Neutrophil (primary cell): ENCODE measurements at regions not wholly inside any gene's neighbourhood (a gene's known extent, or its start where the extent isn't known, plus 50 kb on each side); places are given as distances from the start of the nearest gene placed in this dataset.

Source experiments
- H3K27ac ChIP-seq: fragments of 200-600 bp; sonication (generic); 2 replicates; pipeline ENCODE4 v1.5.1; 2016; ENCODE audit warnings: mild to moderate bottlenecking, moderate library complexity
- H3K27me3 ChIP-seq: fragments of 200-600 bp; sonication (generic); 2 replicates; pipeline ENCODE4 v1.6.0; 2016; ENCODE audit warnings: mild to moderate bottlenecking
- H3K36me3 ChIP-seq: fragments of 200-600 bp; sonication (generic); 2 replicates; pipeline ENCODE4 v1.5.1; 2017
- H3K4me1 ChIP-seq, 2 experiments: fragments of 200-600 bp in 1 of 2; sonication (generic) in 1 of 2; 1 replicate in 1 of 2; 2 replicates in 1 of 2; pipeline versions ENCODE4 v1.5.1 to v1.6.1; 2013 to 2016; ENCODE audit warnings: low read depth in 1 of 2, low read length in 1 of 2, mild to moderate bottlenecking in 1 of 2, moderate library complexity in 1 of 2; ENCODE audit not compliant: control insufficient read depth in 1 of 2, insufficient read depth in 1 of 2
- H3K4me3 ChIP-seq, 2 experiments: fragments of 200-600 bp in 1 of 2; sonication (generic) in 1 of 2; 1 replicate in 1 of 2; 2 replicates in 1 of 2; pipeline ENCODE4 v1.5.1; 2013 to 2016; ENCODE audit warnings: low read depth in 1 of 2, low read length in 1 of 2, mild to moderate bottlenecking in 1 of 2, moderate library complexity in 1 of 2
- H3K9me3 ChIP-seq: fragments of 200-600 bp; sonication (generic); 2 replicates; pipeline ENCODE4 v1.5.1; 2016
- CTCF ChIP-seq: fragments of 200-600 bp; sonication (generic); IDR thresholded peaks from 2 replicates; pipeline ENCODE4 v1.5.1; 2016; ENCODE audit warnings: antibody characterized with exemption

- Histone ChIP-seq H3K27me3 (no peaks in the 10 kb centered on the region), H3K9me3 (no peaks in the 10 kb centered on the region), H3K4me1 (no peaks in the 10 kb centered on the region), H3K36me3 (no peaks in the 10 kb centered on the region), H3K27ac (no peak overlapping the region), H3K4me3 (no peak overlapping the region)
- no peak for TF ChIP-seq CTCF
Observed at GRCh38 chr5:82745016-82745415, 332.2 kb downstream of the TMEM167A start.

GRCh38 chr5:82738681-82739269, 338.4 kb downstream of the TMEM167A start:
- Histone ChIP-seq H3K27ac (no peak overlapping the region), H3K4me3 (no peak overlapping the region), H3K27me3 (no peaks in the 10 kb centered on the region), H3K4me1 (no peaks in the 10 kb centered on the region), H3K36me3 (no peaks in the 10 kb centered on the region), H3K9me3 (no peaks in the 10 kb centered on the region)
- TF ChIP-seq CTCF, result no peak

GRCh38 chr5:82735160-82735789, 341.9 kb downstream of the TMEM167A start:
- Histone ChIP-seq H3K27ac (no peak overlapping the region), H3K4me3 (no peak overlapping the region), H3K4me1 (no peaks in the 10 kb centered on the region), H3K36me3 (no peaks in the 10 kb centered on the region), H3K27me3 (no peaks in the 10 kb centered on the region), H3K9me3 (no peaks in the 10 kb centered on the region)
- no peak for TF ChIP-seq CTCF

GRCh38 chr5:82734347-82734746, 342.8 kb downstream of the TMEM167A start:
- Histone ChIP-seq H3K4me1 (no peaks in the 10 kb centered on the region), H3K9me3 (no peaks in the 10 kb centered on the region), H3K27me3 (no peaks in the 10 kb centered on the region), H3K4me3 (no peak overlapping the region), H3K27ac (no peak overlapping the region), H3K36me3 (no peaks in the 10 kb centered on the region)
- no peak for TF ChIP-seq CTCF

- TF ChIP-seq CTCF, result no peak
- Histone ChIP-seq H3K27ac (no peak overlapping the region), H3K9me3 (no peaks in the 10 kb centered on the region), H3K27me3 (no peaks in the 10 kb centered on the region), H3K36me3 (no peaks in the 10 kb centered on the region), H3K4me1 (no peaks in the 10 kb centered on the region), H3K4me3 (no peak overlapping the region)
Observed at GRCh38 chr5:82730913-82731312, 346.3 kb downstream of the TMEM167A start.
